ENCODE measurements at regions not wholly inside any gene's neighbourhood (a gene's known extent, or its start where the extent isn't known, plus 50 kb on each side); places are given as distances from the start of the nearest gene placed in this dataset.

- TF ChIP-seq EZH2 (IDR thresholded peaks at IDR 0.05; ENCODE audit: insufficient read depth, poor library complexity, severe bottlenecking), result no peak
- TF ChIP-seq EZH2phosphoT487 (IDR thresholded peaks at IDR 0.05; ENCODE audit: insufficient read depth, low read depth), result no peak
Observed at GRCh38 chr4:138656990-138657389, 358.6 kb upstream of the NOCT start.

Measured in GM23248 (cell line).